NCI-H2029 (cell line): ENCODE measurements at regions not wholly inside any gene's neighbourhood (a gene's known extent, or its start where the extent isn't known, plus 50 kb on each side); places are given as distances from the start of the nearest gene placed in this dataset.
"Not testable (repeated sequence)": the region's sequence is repeated elsewhere in the genome, so short reads cannot be mapped to it uniquely, and the experiment has no call there.

Source experiments
- DNase-seq: peaks from one replicate; lab custom pipeline; 2025; lab: John Stamatoyannopoulos, UW

- DNase-seq, result no peak
These were observed 177.9 kb upstream of the SOX2 start for GRCh38 chr3:181533811-181534210.

- DNase-seq, result no peak
These were observed 181.1 kb upstream of the SOX2 start for GRCh38 chr3:181530584-181530983.

DNA sequence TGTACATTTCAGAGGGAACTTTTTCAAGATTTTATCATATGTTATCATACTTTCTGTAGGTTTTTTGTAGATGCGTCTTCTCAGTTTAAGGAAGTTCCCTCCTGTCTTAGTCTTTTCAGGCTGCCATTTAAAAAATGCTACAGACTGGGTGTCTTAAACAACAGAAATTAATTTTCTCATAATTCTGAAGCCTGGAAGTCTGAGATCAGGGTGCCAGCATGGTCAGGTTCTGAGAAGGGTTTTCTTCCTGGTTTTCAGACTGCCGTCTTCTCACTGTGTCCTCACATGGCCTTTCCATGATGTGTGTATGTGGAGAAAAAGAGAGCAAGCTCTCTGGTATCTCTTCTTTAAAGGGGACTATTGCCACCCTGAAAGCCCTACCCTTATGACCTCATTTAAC lies 189.9 kb upstream of the SOX2 start:
- DNase-seq, result no peak

- DNase-seq, result no peak
These were observed 193.5 kb upstream of the SOX2 start for GRCh38 chr3:181518222-181518621.

- DNase-seq, result no peak
These were observed 198.9 kb upstream of the SOX2 start for GRCh38 chr3:181512787-181513186.

DNA sequence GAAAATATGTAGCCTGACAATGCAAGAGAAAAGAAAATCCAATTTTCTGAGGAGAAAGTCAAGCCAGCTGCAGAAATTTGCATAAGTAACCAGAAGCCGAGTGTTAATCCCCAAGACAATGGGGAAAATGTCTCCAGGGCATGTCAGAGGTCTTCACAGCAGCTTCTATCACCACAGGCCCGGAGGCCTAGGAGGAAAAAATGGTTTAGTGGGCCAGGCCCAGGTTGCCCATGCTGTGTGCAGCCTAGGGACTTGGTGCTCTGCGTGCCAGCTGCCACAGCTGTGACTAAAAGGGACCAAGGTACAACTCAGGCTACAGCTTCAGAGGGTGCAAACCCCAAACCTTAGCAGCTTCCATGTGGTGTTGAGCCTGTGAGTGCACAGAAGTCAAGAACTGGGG lies 201.2 kb upstream of the SOX2 start:
- no peak for DNase-seq

DNA sequence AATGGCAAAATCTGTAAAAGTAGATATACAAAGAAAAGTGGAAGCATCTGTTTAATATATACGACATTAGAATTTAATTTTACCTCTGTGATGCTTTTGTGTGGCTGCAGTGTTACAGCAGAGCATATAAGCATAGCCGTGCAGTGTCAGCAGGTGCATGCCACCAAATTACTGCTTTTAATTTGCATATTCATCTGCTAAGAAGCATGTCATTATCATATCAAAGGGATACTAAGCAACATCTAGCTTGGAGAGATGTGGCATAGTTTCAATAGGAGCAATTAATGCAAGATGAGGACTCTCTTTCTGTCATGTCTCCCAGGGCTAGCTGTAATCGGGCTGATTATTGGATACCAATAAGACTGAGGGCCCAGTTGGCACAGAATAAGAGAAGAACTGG lies 214.4 kb upstream of the SOX2 start:
- DNase-seq, result no peak

DNA sequence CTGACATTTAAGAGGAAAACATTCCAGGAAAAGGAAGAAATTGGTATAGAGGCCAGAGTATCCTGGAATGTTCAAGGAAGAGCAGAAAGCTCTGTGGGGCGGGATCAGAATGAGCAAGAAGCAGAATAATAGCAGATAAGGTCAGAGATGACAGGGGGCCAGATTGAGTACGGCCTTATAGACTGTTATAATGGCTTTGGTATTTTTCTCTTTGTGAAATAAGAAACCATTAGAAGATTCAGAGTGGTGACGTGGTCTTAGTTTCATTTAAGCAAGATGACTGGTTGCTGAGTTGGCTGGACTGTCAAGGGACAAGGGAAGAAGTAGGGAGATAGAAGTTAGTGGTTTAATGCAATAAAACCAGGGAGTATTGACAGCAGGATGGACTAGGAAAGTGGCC lies 218.3 kb upstream of the SOX2 start:
- DNase-seq, result no peak

GRCh38 chr3:181488536-181488935 lies 223.2 kb upstream of the SOX2 start:
- DNase-seq, result no peak

DNA sequence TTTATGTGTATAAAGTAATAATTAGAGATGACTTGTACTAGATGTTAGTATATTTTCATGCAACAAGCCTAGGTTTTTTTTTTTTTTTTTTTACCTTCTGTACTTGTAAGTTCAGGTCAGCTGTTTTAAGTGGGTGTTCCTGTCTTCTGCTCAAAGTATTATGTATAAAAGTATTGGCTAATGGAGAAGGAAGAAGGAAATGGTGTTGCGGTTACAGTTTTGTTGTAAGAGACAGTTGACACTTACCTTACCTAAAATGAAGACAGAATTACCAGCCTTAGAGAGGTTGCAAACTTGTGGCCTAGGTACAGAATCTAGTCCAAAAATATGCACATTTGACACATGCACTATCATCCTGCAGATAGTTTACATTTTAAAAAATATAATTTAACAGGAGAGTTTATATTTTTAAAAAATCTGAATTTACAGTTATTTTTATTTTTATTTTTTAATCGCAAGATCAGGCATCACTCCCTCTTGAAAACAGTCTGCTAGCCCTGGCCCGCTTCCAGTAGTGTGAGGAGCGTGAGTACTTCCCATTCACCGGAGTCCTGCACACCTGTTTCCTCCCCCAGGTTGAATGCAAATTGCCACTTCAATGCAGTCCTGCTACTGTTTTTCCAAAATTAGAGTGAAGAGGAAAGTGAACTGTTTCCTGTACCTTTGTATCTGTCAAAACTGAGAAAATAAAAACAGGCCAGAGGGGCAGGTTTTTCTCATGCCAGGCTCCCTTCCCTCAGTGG lies 224.3 kb upstream of the SOX2 start:
- peak; percentile 82 for DNase-seq

DNA sequence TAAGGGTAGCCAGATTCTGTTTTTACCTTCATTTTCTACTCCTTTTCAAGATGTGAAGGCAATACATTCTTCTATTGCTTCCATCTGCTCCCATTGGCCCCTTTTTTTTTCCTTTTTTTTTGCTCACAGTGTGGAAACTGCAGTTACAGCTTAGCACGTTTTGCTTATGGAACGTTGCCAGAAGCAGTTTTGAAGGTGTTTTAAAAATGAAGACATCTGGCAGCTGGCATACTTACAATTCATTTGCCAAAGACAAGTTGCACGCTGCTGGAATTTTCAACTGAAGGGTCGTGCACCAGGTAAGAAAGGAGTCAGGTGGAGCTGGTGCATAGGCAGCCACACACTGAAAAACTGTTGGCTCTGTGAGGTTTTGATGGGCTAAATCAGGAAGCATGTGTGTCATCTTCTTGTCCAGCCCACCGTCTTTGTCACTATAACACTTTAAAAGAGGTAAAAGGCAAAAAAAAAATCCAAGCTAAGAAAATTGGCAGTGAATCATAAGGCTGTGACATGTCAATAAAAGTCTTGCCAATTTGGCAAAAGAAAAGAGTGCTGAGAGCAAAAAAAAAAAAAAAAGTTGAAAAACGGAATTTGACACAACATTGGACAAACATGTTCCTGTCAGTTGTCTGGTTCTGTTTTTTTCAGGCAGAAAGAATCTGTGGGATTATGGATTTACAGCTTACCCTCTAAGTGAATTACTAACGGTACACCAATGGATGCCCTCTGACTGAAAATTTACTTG lies 225.4 kb upstream of the SOX2 start:
- peak; percentile 1 for DNase-seq

- DNase-seq, result no peak
These were observed 227.7 kb upstream of the SOX2 start for GRCh38 chr3:181484026-181484425.

GRCh38 chr3:181475146-181475545 lies 236.6 kb upstream of the SOX2 start:
- not testable (repeated sequence) for DNase-seq

DNA sequence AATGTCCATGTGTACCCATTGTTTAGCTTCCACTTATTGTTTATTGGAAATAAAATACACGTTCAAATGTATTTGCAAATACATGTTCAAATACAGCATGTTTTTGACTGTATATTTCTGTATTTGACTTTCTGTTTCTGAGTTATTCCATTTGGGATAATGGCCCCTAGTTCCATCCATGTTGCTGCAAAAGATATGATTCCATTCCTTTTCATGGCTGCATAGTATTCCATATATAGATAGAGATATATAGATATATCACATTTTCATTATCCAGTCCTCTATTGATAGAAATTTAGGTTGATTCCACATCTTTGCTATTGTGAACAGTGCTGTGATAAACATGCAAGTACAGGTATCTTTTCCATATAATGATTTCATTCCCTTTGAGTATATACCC lies 241.4 kb upstream of the SOX2 start:
- DNase-seq, result no peak

- DNase-seq, result no peak
These were observed 247.6 kb upstream of the SOX2 start for GRCh38 chr3:181464033-181464694.

- no peak for DNase-seq
These were observed 250.3 kb upstream of the SOX2 start for GRCh38 chr3:181461381-181461780.

- no peak for DNase-seq
These were observed 252.2 kb upstream of the SOX2 start for GRCh38 chr3:181459516-181459915.

DNA sequence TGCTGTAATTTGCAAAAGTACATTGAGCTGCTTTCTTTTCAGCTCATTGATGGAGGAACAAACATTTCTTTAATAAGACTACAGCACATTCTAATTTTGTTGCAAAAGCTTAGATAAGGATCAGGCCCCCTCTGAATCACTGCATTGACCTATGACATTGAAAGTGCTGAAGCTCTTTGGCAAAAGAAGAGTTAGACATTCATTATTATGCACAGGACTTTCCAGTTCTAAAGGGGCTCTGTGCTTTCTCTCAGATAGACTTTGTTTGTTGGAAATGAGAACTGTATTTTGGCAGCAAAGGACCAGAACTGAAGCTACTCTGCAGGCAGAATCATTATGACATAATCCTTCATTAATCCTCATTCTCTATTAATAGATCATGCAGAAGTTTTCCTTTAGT lies 252.9 kb upstream of the SOX2 start:
- DNase-seq, result no peak

DNA sequence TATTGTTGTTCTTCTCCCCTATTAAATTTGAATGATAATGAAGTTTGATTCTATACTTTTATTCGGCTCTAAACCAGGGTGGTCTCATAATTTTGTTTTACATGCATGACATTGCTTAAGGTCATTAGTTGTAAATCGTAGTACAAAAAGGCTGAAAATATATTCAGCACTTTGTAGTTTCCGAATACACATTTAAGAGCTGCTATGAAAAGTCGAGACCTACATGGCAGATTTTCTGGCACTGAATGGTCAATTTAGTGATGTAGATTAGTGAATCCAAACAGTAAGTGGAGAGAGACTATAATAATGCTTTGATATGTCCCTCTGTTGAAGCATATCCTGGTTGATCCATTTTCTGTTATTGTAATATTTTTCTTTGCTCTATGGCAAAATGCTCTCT lies 254.0 kb upstream of the SOX2 start:
- no peak for DNase-seq

GRCh38 chr3:181457190-181457589 lies 254.5 kb upstream of the SOX2 start:
- no peak for DNase-seq

GRCh38 chr3:181455276-181455675 lies 256.4 kb upstream of the SOX2 start:
- DNase-seq, result no peak

- DNase-seq, result no peak
These were observed 257.2 kb upstream of the SOX2 start for GRCh38 chr3:181454451-181455027.

DNA sequence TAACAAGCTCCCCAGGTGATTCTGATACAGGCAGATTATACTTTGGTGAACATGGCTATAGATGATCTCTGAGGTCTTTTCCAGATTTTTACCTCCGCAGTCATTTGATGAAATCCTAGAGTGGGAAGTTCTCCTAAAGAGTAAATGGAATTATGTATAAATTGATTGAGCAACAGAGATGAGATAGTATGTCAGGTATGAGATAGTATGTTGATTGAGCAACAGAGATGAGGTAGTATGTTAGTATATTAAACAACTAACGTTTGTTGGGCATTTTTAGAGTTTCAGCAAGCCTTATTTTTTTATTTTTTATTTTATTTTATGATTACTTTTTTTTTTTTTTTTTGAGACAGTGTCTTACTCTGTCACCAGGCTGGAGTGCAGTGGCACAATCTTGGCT lies 265.0 kb upstream of the SOX2 start:
- no peak for DNase-seq
